Nephron progenitor cell (in vitro differentiated cells): ENCODE measurements at regions not wholly inside any gene's neighbourhood (a gene's known extent, or its start where the extent isn't known, plus 50 kb on each side); places are given as distances from the start of the nearest gene placed in this dataset.

Experiments used
- DNase-seq: peaks from one replicate; pipeline ENCODE4 v3.0.0; 2021
- H3K27ac Mint-ChIP-seq: 2 replicates; pipeline ENCODE4 v1.8.0; 2021; ENCODE audit warnings: mild to moderate bottlenecking, moderate library complexity, mixed read lengths
- H3K27me3 Mint-ChIP-seq: 2 replicates; pipeline ENCODE4 v1.8.0; 2021; ENCODE audit warnings: mild to moderate bottlenecking, low read depth, mixed read lengths; ENCODE audit not compliant: poor library complexity
- H3K36me3 Mint-ChIP-seq: 2 replicates; pipeline ENCODE4 v1.8.0; 2021; ENCODE audit warnings: low read depth, mixed read lengths
- H3K4me1 Mint-ChIP-seq: 2 replicates; pipeline ENCODE4 v1.8.0; 2021; ENCODE audit warnings: mixed read lengths
- H3K4me3 Mint-ChIP-seq: 2 replicates; pipeline ENCODE4 v1.8.0; 2021; ENCODE audit warnings: mild to moderate bottlenecking, moderate library complexity, mixed read lengths
- H3K9me3 Mint-ChIP-seq: 2 replicates; pipeline ENCODE4 v1.8.0; 2021; ENCODE audit warnings: mild to moderate bottlenecking, moderate library complexity, mixed read lengths
- CTCF ChIP-seq: fragments of 200-600 bp; sonication (generic); IDR thresholded peaks from 2 replicates; pipeline ENCODE4 v1.5.0; 2021; ENCODE audit warnings: antibody characterized with exemption

- H3K27me3 Mint-ChIP-seq = no peaks in the 10 kb centered on the region
- DNase-seq = no peak
- TF ChIP-seq CTCF = no peak
- H3K36me3 Mint-ChIP-seq = no peaks in the 10 kb centered on the region
- H3K9me3 Mint-ChIP-seq = peaks cover 6% of the 10 kb centered on the region
- H3K27ac Mint-ChIP-seq = no peak overlapping the region
- H3K4me3 Mint-ChIP-seq = no peak overlapping the region
- H3K4me1 Mint-ChIP-seq = peaks cover 5% of the 10 kb centered on the region
Measured at GRCh38 chr7:156017916-156018700, 205.8 kb upstream of the SHH start.

- H3K9me3 Mint-ChIP-seq = peaks cover 6% of the 10 kb centered on the region
- H3K36me3 Mint-ChIP-seq = no peaks in the 10 kb centered on the region
- no peak for DNase-seq
- H3K4me1 Mint-ChIP-seq = peaks cover 5% of the 10 kb centered on the region
- no peak overlapping the region for H3K27ac Mint-ChIP-seq
- TF ChIP-seq CTCF = no peak
- no peaks in the 10 kb centered on the region for H3K27me3 Mint-ChIP-seq
- no peak overlapping the region for H3K4me3 Mint-ChIP-seq
Measured at GRCh38 chr7:156017431-156017830, 205.2 kb upstream of the SHH start.

GRCh38 chr7:156015237-156016020, 203.2 kb upstream of the SHH start:
- Mint-ChIP-seq H3K4me1 (peaks cover 5% of the 10 kb centered on the region), H3K4me3 (no peak overlapping the region), H3K27ac (no peak overlapping the region), H3K9me3 (peaks cover 13% of the 10 kb centered on the region), H3K27me3 (no peaks in the 10 kb centered on the region), H3K36me3 (no peaks in the 10 kb centered on the region)
- no peak for DNase-seq
- TF ChIP-seq CTCF = no peak

GRCh38 chr7:156014808-156015207, 202.5 kb upstream of the SHH start:
- no peak for TF ChIP-seq CTCF
- H3K9me3 Mint-ChIP-seq = peaks cover 19% of the 10 kb centered on the region
- H3K4me3 Mint-ChIP-seq = no peak overlapping the region
- H3K27me3 Mint-ChIP-seq = no peaks in the 10 kb centered on the region
- no peak overlapping the region for H3K27ac Mint-ChIP-seq
- H3K36me3 Mint-ChIP-seq = no peaks in the 10 kb centered on the region
- DNase-seq = no peak
- H3K4me1 Mint-ChIP-seq = peaks cover 5% of the 10 kb centered on the region

- TF ChIP-seq CTCF = no peak
- H3K27me3 Mint-ChIP-seq = no peaks in the 10 kb centered on the region
- H3K4me1 Mint-ChIP-seq = peaks cover 5% of the 10 kb centered on the region
- H3K27ac Mint-ChIP-seq = no peak overlapping the region
- H3K9me3 Mint-ChIP-seq = peaks cover 23% of the 10 kb centered on the region
- H3K36me3 Mint-ChIP-seq = no peaks in the 10 kb centered on the region
- DNase-seq = no peak
- no peak overlapping the region for H3K4me3 Mint-ChIP-seq
Measured at GRCh38 chr7:156014201-156014600, 201.9 kb upstream of the SHH start.
